HEK293T (cell line): ENCODE measurements at regions not wholly inside any gene's neighbourhood (a gene's known extent, or its start where the extent isn't known, plus 50 kb on each side); places are given as distances from the start of the nearest gene placed in this dataset.

Experiments
- CTCF ChIA-PET: fragments of 350-600 bp; formaldehyde crosslinking; extraction: SDS; loops from one replicate; lab custom pipeline; 2021; ENCODE audit warnings: antibody characterized with exemption, inconsistent platforms; lab: Yijun Ruan, JAX
- POLR2A ChIA-PET: fragments of 350-600 bp; formaldehyde crosslinking; extraction: SDS; loops from one replicate; lab custom pipeline; 2020; ENCODE audit warnings: antibody characterized with exemption, inconsistent platforms; lab: Yijun Ruan, JAX
- DNase-seq: peaks from one replicate; pipeline ENCODE4 v3.0.0; 2012; ENCODE audit warnings: mixed read lengths; ENCODE audit errors: extremely low spot score
- ARNT ChIP-seq: fragments of 450-650 bp; IDR thresholded peaks from 2 replicates; pipeline ENCODE4 v1.6.1; 2017; ENCODE audit warnings: mild to moderate bottlenecking
- BHLHE40 ChIP-seq: fragments of 450-650 bp; IDR thresholded peaks from 2 replicates; pipeline ENCODE4 v1.6.1; 2016; ENCODE audit warnings: mild to moderate bottlenecking, moderate library complexity, borderline replicate concordance
- CTBP1 ChIP-seq: fragments of 450-650 bp; IDR thresholded peaks from 2 replicates; pipeline ENCODE4 v1.6.1; 2016; ENCODE audit warnings: borderline replicate concordance
- ELF4 ChIP-seq: fragments of 450-650 bp; IDR thresholded peaks from 2 replicates; pipeline ENCODE4 v1.6.1; 2017; ENCODE audit warnings: antibody characterized with exemption
- FOXA1 ChIP-seq: fragments of 450-650 bp; IDR thresholded peaks from 2 replicates; pipeline ENCODE4 v1.6.1; 2016; ENCODE audit warnings: mild to moderate bottlenecking
- FOXK2 ChIP-seq: fragments of 450-650 bp; IDR thresholded peaks from 2 replicates; pipeline ENCODE4 v1.6.1; 2016; ENCODE audit warnings: mild to moderate bottlenecking
- FOXM1 ChIP-seq: fragments of 450-650 bp; IDR thresholded peaks from 2 replicates; pipeline ENCODE4 v1.6.1; 2017; ENCODE audit warnings: mild to moderate bottlenecking, borderline replicate concordance
- HDGF ChIP-seq: fragments of 450-650 bp; IDR thresholded peaks from 2 replicates; pipeline ENCODE4 v1.6.1; 2017; ENCODE audit warnings: antibody characterized with exemption, borderline replicate concordance
- L3MBTL2 ChIP-seq: fragments of 450-650 bp; conservative IDR thresholded peaks from 2 replicates; pipeline ENCODE4 v1.6.1; 2016; ENCODE audit warnings: mild to moderate bottlenecking
- LEF1 ChIP-seq: fragments of 450-650 bp; IDR thresholded peaks from 2 replicates; pipeline ENCODE4 v1.6.1; 2017; ENCODE audit warnings: mild to moderate bottlenecking, borderline replicate concordance
- NFRKB ChIP-seq: fragments of 450-650 bp; IDR thresholded peaks from 2 replicates; pipeline ENCODE4 v1.6.1; 2016; ENCODE audit warnings: mild to moderate bottlenecking, moderate library complexity
- PKNOX1 ChIP-seq: fragments of 450-650 bp; IDR thresholded peaks from 2 replicates; pipeline ENCODE4 v1.6.1; 2016
- SP1 ChIP-seq: fragments of 450-650 bp; IDR thresholded peaks from 2 replicates; pipeline ENCODE4 v1.6.1; 2017
- SUZ12 ChIP-seq: fragments of 450-650 bp; IDR thresholded peaks from 2 replicates; pipeline ENCODE4 v1.6.1; 2016; ENCODE audit warnings: mild to moderate bottlenecking
- TARDBP ChIP-seq: fragments of 450-650 bp; IDR thresholded peaks from 2 replicates; pipeline ENCODE4 v1.6.1; 2016
- ZNF384 ChIP-seq: fragments of 450-650 bp; IDR thresholded peaks from 2 replicates; pipeline ENCODE4 v1.6.1; 2016

GRCh38 chr10:83806717-83807116 is 332.6 kb upstream of the GHITM start:
- ChIA-PET POLR2A (no interaction called here), CTCF (no interaction called here)
- TF ChIP-seq SUZ12 (no peak), FOXA1 (no peak), LEF1 (no peak), L3MBTL2 (no peak), ELF4 (no peak), TARDBP (no peak), ARNT (no peak), FOXM1 (no peak), ZNF384 (no peak), HDGF (no peak), NFRKB (no peak), CTBP1 (no peak), SP1 (no peak), PKNOX1 (no peak), FOXK2 (no peak), BHLHE40 (no peak)
- no peak for DNase-seq

- ChIA-PET POLR2A (no interaction called here), CTCF (no interaction called here)
- DNase-seq = no peak
- TF ChIP-seq L3MBTL2 (no peak), ELF4 (no peak), HDGF (no peak), ZNF384 (no peak), FOXA1 (no peak), FOXM1 (no peak), LEF1 (no peak), CTBP1 (no peak), SP1 (no peak), ARNT (no peak), TARDBP (no peak), PKNOX1 (no peak), BHLHE40 (no peak)
Measured at GRCh38 chr10:83809001-83809400, 330.3 kb upstream of the GHITM start.

- ChIA-PET POLR2A (no interaction called here), CTCF (no interaction called here)
- no peak for DNase-seq
- TF ChIP-seq CTBP1 (no peak), NFRKB (no peak), ARNT (no peak), HDGF (no peak), FOXM1 (no peak), FOXK2 (no peak), ELF4 (no peak), BHLHE40 (no peak), SUZ12 (no peak), ZNF384 (no peak), LEF1 (no peak), L3MBTL2 (no peak), FOXA1 (no peak), PKNOX1 (no peak), TARDBP (no peak), SP1 (no peak)
Measured at GRCh38 chr10:83816942-83817341, 322.4 kb upstream of the GHITM start.

- POLR2A ChIA-PET = no interaction called here
- TF ChIP-seq FOXM1 = no peak
- no peak for TF ChIP-seq LEF1
- no peak for TF ChIP-seq FOXA1
- no peak for TF ChIP-seq PKNOX1
- no peak for TF ChIP-seq ELF4
- CTCF ChIA-PET = no interaction called here
Measured at GRCh38 chr10:83817797-83818196, 321.5 kb upstream of the GHITM start.

GRCh38 chr10:83819609-83820008 is 319.7 kb upstream of the GHITM start:
- no peak for DNase-seq
- CTCF ChIA-PET = no interaction called here
- TF ChIP-seq BHLHE40 (no peak), ELF4 (no peak), TARDBP (no peak), SP1 (no peak), FOXA1 (no peak), CTBP1 (no peak), ARNT (no peak), LEF1 (no peak)
- POLR2A ChIA-PET = no interaction called here

More at GRCh38 chr10:83817797-83818196, 321.5 kb upstream of the GHITM start:
- DNase-seq = no peak

- TF ChIP-seq ZNF384 = no peak
- CTCF ChIA-PET = no interaction called here
- no peak for DNase-seq
- POLR2A ChIA-PET = no interaction called here
Measured at GRCh38 chr10:83820033-83820432, 319.3 kb upstream of the GHITM start.
